A549 (cell line): ENCODE measurements at regions not wholly inside any gene's neighbourhood (a gene's known extent, or its start where the extent isn't known, plus 50 kb on each side); places are given as distances from the start of the nearest gene placed in this dataset.

ENCODE experiments used
- ATAC-seq, 2 experiments: fragments of 200-7000 bp in 1 of 2; fragments of >200 bp in 1 of 2; cut with Nextera tagmentation in 1 of 2; cut with Tn5 transposase in 1 of 2; 3 replicates each; pipeline versions ENCODE4 v1.8.0 to v1.9.1; 2018 to 2020; ENCODE audit warnings: mild to moderate bottlenecking in 1 of 2, moderate library complexity in 1 of 2
- CTCF ChIA-PET: fragments of 300-600 bp; sonication (Branson Sonifier 250); formaldehyde crosslinking; extraction: SDS; loops from one replicate; lab custom pipeline; 2021; ENCODE audit warnings: antibody characterized with exemption, inconsistent platforms; lab: Yijun Ruan, JAX
- POLR2A ChIA-PET: fragments of 350-600 bp; formaldehyde crosslinking; extraction: SDS; loops from one replicate; lab custom pipeline; 2021; ENCODE audit warnings: antibody characterized with exemption, inconsistent platforms; lab: Yijun Ruan, JAX
- DNase-seq, 2 experiments: peaks; one replicate each; pipeline versions ENCODE4 v3.0.0 to v3.0.0-alpha.2; 2011 to 2016; ENCODE audit warnings: low read depth in 1 of 2, low spot score in 1 of 2
- FAIRE-seq: peaks from 2 replicates; lab custom pipeline; 2011; peaks lifted over from hg19 to GRCh38; lab: Jason Lieb, UNC
- H3K27ac ChIP-seq, 2 experiments: fragments of >200 bp; sonication (Bioruptor Twin); formaldehyde crosslinking; 3 replicates each; pipeline ENCODE4 v1.5.1; 2016 to 2017
- H3K4me1 ChIP-seq: fragments of >200 bp; sonication (Bioruptor Twin); formaldehyde crosslinking; 3 replicates; pipeline ENCODE4 v1.6.1; 2016
- H3K4me2 ChIP-seq: fragments of >200 bp; sonication (Bioruptor Twin); formaldehyde crosslinking; 3 replicates; pipeline ENCODE4 v1.6.1; 2016
- H3K4me3 ChIP-seq: fragments of >200 bp; sonication (Bioruptor Twin); formaldehyde crosslinking; 3 replicates; pipeline ENCODE4 v1.5.1; 2016
- H3K9me3 ChIP-seq: fragments of >200 bp; sonication (Bioruptor Twin); formaldehyde crosslinking; 3 replicates; pipeline ENCODE4 v1.6.1; 2016
- BCL3 ChIP-seq: fragments of >200 bp; sonication (Bioruptor Twin); formaldehyde crosslinking; IDR thresholded peaks from 3 replicates; pipeline ENCODE4 v1.6.1; 2016
- CEBPB ChIP-seq, 2 experiments: fragments of >200 bp in 1 of 2; sonication (Bioruptor Twin) in 1 of 2; formaldehyde crosslinking in 1 of 2; IDR thresholded peaks; 2 replicates each; pipeline ENCODE4 v1.6.1; 2012 to 2016
- CHD4 ChIP-seq: fragments of 200-600 bp; sonication (generic); IDR thresholded peaks from 2 replicates; pipeline ENCODE4 v1.6.1; 2016; ENCODE audit warnings: antibody characterized with exemption, mild to moderate bottlenecking, borderline replicate concordance
- E2F6 ChIP-seq: IDR thresholded peaks from 2 replicates; pipeline ENCODE4 v1.6.1; 2012; ENCODE audit warnings: low read depth, borderline replicate concordance
- EHF ChIP-seq: fragments of 250-450 bp; sonication (Bioruptor Pico); IDR thresholded peaks from 2 replicates; pipeline ENCODE4 v1.5.0; 2020; ENCODE audit warnings: mild to moderate bottlenecking
- ELK1 ChIP-seq: fragments of 150-350 bp; IDR thresholded peaks from 2 replicates; pipeline ENCODE4 v1.6.1; 2014; ENCODE audit warnings: low read depth, mild to moderate bottlenecking, low read length
- EP300 ChIP-seq, 2 experiments: fragments of >200 bp; sonication (Bioruptor Twin); formaldehyde crosslinking; IDR thresholded peaks; 2 replicates in 1 of 2; 3 replicates in 1 of 2; pipeline ENCODE4 v1.6.1; 2016 to 2017
- ESRRA ChIP-seq: fragments of 150-350 bp; IDR thresholded peaks from 2 replicates; pipeline ENCODE4 v1.6.1; 2014; ENCODE audit warnings: mild to moderate bottlenecking, low read length, borderline replicate concordance
- FOSB ChIP-seq: fragments of 250-450 bp; sonication (Bioruptor Pico); IDR thresholded peaks from 2 replicates; pipeline ENCODE4 v1.5.0; 2020; ENCODE audit warnings: mild to moderate bottlenecking, moderate library complexity
- FOSL2 ChIP-seq, 2 experiments: fragments of 450-650 bp in 1 of 2; fragments of >200 bp in 1 of 2; sonication (Bioruptor Twin) in 1 of 2; formaldehyde crosslinking; IDR thresholded peaks; 2 replicates each; pipeline versions ENCODE4 v1.5.0 to v1.6.1; 2016 to 2020; ENCODE audit warnings: mild to moderate bottlenecking in 1 of 2, moderate library complexity in 1 of 2
- FOXS1 ChIP-seq: fragments of 250-450 bp; sonication (Bioruptor Pico); IDR thresholded peaks from 2 replicates; pipeline ENCODE4 v1.5.0; 2020; ENCODE audit warnings: mild to moderate bottlenecking, moderate library complexity
- GATA3 ChIP-seq: IDR thresholded peaks from 2 replicates; pipeline ENCODE4 v1.6.1; 2012; ENCODE audit warnings: borderline replicate concordance
- HES2 ChIP-seq: fragments of >200 bp; sonication (Bioruptor Twin); formaldehyde crosslinking; IDR thresholded peaks from 2 replicates; pipeline ENCODE4 v1.6.1; 2016
- HOXB5 ChIP-seq: fragments of 250-450 bp; sonication (Bioruptor Pico); IDR thresholded peaks from 2 replicates; pipeline ENCODE4 v1.5.0; 2020; ENCODE audit warnings: mild to moderate bottlenecking, moderate library complexity
- JUN ChIP-seq, 2 experiments: fragments of >200 bp; sonication (Bioruptor Twin); formaldehyde crosslinking; IDR thresholded peaks; 2 replicates in 1 of 2; 3 replicates in 1 of 2; pipeline ENCODE4 v1.6.1; 2016 to 2017
- JUNB ChIP-seq: fragments of >200 bp; sonication (Bioruptor Twin); formaldehyde crosslinking; IDR thresholded peaks from 2 replicates; pipeline ENCODE4 v1.6.1; 2016
- KDM5A ChIP-seq: fragments of 200-600 bp; sonication (generic); IDR thresholded peaks from 2 replicates; pipeline ENCODE4 v1.6.1; 2016; ENCODE audit warnings: antibody characterized with exemption, mild to moderate bottlenecking
- MAFK ChIP-seq: fragments of 450-650 bp; IDR thresholded peaks from 2 replicates; pipeline ENCODE4 v1.6.1; 2014; ENCODE audit not compliant: partially characterized antibody
- MAX ChIP-seq: IDR thresholded peaks from 2 replicates; pipeline ENCODE4 v1.6.1; 2012
- NFE2L2 ChIP-seq: fragments of 150-350 bp; conservative IDR thresholded peaks from 2 replicates; pipeline ENCODE4 v1.6.1; 2014; ENCODE audit warnings: low read length
- NPAS2 ChIP-seq: fragments of 250-450 bp; sonication (Bioruptor Pico); IDR thresholded peaks from 2 replicates; pipeline ENCODE4 v1.8.0; 2022; ENCODE audit warnings: mild to moderate bottlenecking, moderate library complexity, borderline replicate concordance
- PBX3 ChIP-seq: IDR thresholded peaks from 2 replicates; pipeline ENCODE4 v1.6.1; 2012
- PHF8 ChIP-seq: fragments of 200-600 bp; sonication (generic); IDR thresholded peaks from 2 replicates; pipeline ENCODE4 v1.6.1; 2016; ENCODE audit warnings: low read depth, mild to moderate bottlenecking, antibody characterized with exemption, moderate library complexity, borderline replicate concordance
- RAD21 ChIP-seq, 2 experiments: fragments of >200 bp in 1 of 2; sonication (Bioruptor Twin) in 1 of 2; formaldehyde crosslinking in 1 of 2; IDR thresholded peaks in 1 of 2; conservative IDR thresholded peaks in 1 of 2; 2 replicates in 1 of 2; 3 replicates in 1 of 2; pipeline ENCODE4 v1.6.1; 2012 to 2018; ENCODE audit warnings: inconsistent platforms in 1 of 2
- RARB ChIP-seq: fragments of 250-450 bp; sonication (Bioruptor Pico); IDR thresholded peaks from 2 replicates; pipeline ENCODE4 v1.8.0; 2021; ENCODE audit warnings: mild to moderate bottlenecking, moderate library complexity
- RFX5 ChIP-seq: fragments of 450-650 bp; IDR thresholded peaks from 2 replicates; pipeline ENCODE4 v1.7.1; 2014; ENCODE audit warnings: antibody characterized with exemption, mild to moderate bottlenecking, moderate library complexity
- SMC3 ChIP-seq: fragments of >200 bp; sonication (Bioruptor Twin); formaldehyde crosslinking; IDR thresholded peaks from 3 replicates; pipeline ENCODE4 v1.6.1; 2018; ENCODE audit warnings: inconsistent platforms
- SREBF2 ChIP-seq: fragments of 450-650 bp; IDR thresholded peaks from 2 replicates; pipeline ENCODE4 v1.6.1; 2014; ENCODE audit warnings: mild to moderate bottlenecking, moderate library complexity
- ZFP36 ChIP-seq: fragments of 450-650 bp; IDR thresholded peaks from 2 replicates; pipeline ENCODE4 v1.6.1; 2014; ENCODE audit warnings: borderline replicate concordance; ENCODE audit not compliant: partially characterized antibody
- WGBS: methylation state at CpG from one replicate; pipeline ENCODE4 v1.1.6; 2017; ENCODE audit errors: missing lambda C conversion rate; 5-methylcytosine and 5-hydroxymethylcytosine counted together

- 8% methylated on average over 4 of the region's 4 CpGs for WGBS
- ChIA-PET POLR2A (interaction anchor here (0.8 to 2.8 kb wide), 6 partner anchors 11 to 468 kb away, joined by 3 to 28 read pairs (median 4); partner anchors contain the start of gene LARP1B), CTCF (interaction anchor here (0.9 to 2.7 kb wide), 9 partner anchors 9 to 76 kb away, joined by 3 to 11 read pairs (median 3); no protein-coding TSS in a partner anchor)
- peak; percentile 78 to 95 for DNase-seq
- Histone ChIP-seq H3K4me2 (peak overlapping the region; percentile 73), H3K9me3 (no peaks in the 10 kb centered on the region; the same call in 2 of the 3 replicates), H3K27ac (peak overlapping the region; percentile 95 to 99), H3K4me1 (peaks cover 59% of the 10 kb centered on the region), H3K4me3 (no peak overlapping the region)
- peak; percentile 46 for FAIRE-seq
- peak; percentile 97 to 99 for ATAC-seq
- TF ChIP-seq SREBF2 (no peak), RFX5 (no peak), NFE2L2 (no peak), EP300 (IDR thresholded peaks at IDR 0.05) (peak; percentile 86 to 92; a peak in 4 of 5 replicates), FOSB (CRISPR knock-in tag) (no peak), MAX (peak; percentile 79), E2F6 (no peak), FOSL2 (IDR thresholded peaks at IDR 0.05) (peak; percentile 90), FOSL2 (CRISPR knock-in tag; IDR thresholded peaks at IDR 0.05) (peak; percentile 92), ZFP36 (peak; percentile 98), GATA3 (peak; percentile 91), MAFK (peak; percentile 41), RAD21 (conservative IDR thresholded peaks at IDR 0.05 in 1 of 2, IDR thresholded peaks at IDR 0.05 in 1 of 2) (peak; percentile 30 to 42; a peak in 3 of 5 replicates), BCL3 (peak; percentile 57; the same call in 1 of the 3 replicates), RARB (CRISPR knock-in tag) (no peak), PHF8 (no peak), JUNB (peak; percentile 90), JUN (IDR thresholded peaks at IDR 0.05) (peak; percentile 83 to 91), NPAS2 (CRISPR knock-in tag) (no peak), SMC3 (peak; percentile 44; the same call in 2 of the 3 replicates), CEBPB (IDR thresholded peaks at IDR 0.05) (peak; percentile 26 to 84; a peak in 2 of 4 replicates)
These were observed 241.4 kb upstream of the PGRMC2 start for GRCh38 chr4:128528793-128529553.

- H3K27ac ChIP-seq = peak overlapping the region; percentile 95 to 99
- CTCF ChIA-PET = interaction anchor here (1.3 to 2.7 kb wide), 3 partner anchors 47 to 75 kb away, joined by 4 to 11 read pairs (median 6); no protein-coding TSS in a partner anchor
- POLR2A ChIA-PET = interaction anchor here (1.2 to 2.8 kb wide), 4 partner anchors 10 to 467 kb away, joined by 3 to 28 read pairs (median 10); partner anchors contain the start of gene LARP1B
These were observed 240.4 kb upstream of the PGRMC2 start for GRCh38 chr4:128527946-128528576.

More at GRCh38 chr4:128527946-128528576, 240.4 kb upstream of the PGRMC2 start:
- Histone ChIP-seq H3K9me3 (no peaks in the 10 kb centered on the region; the same call in 2 of the 3 replicates), H3K4me2 (peak overlapping the region; percentile 73), H3K4me1 (peaks cover 66% of the 10 kb centered on the region), H3K4me3 (no peak overlapping the region)
- DNase-seq = no peak
- 40% methylated on average over 4 of the region's 4 CpGs for WGBS
- FAIRE-seq = no peak
- TF ChIP-seq HES2 (no peak), KDM5A (no peak), ELK1 (no peak), FOXS1 (no peak), HOXB5 (CRISPR knock-in tag) (no peak), FOSB (CRISPR knock-in tag) (no peak), PBX3 (no peak), EP300 (IDR thresholded peaks at IDR 0.05) (no peak), JUN (IDR thresholded peaks at IDR 0.05) (no peak), NFE2L2 (no peak), RFX5 (no peak), CHD4 (no peak), EHF (CRISPR knock-in tag) (no peak), ESRRA (no peak), BCL3 (no peak), ZFP36 (no peak)
- ATAC-seq = no peak
